ENCODE measurements at regions not wholly inside any gene's neighbourhood (a gene's known extent, or its start where the extent isn't known, plus 50 kb on each side); places are given as distances from the start of the nearest gene placed in this dataset.

- DNase-seq (ENCODE audit: low spot score), result no peak
Observed at GRCh38 chrX:103158317-103158621, 56.6 kb upstream of the BEX4 start.

DNA sequence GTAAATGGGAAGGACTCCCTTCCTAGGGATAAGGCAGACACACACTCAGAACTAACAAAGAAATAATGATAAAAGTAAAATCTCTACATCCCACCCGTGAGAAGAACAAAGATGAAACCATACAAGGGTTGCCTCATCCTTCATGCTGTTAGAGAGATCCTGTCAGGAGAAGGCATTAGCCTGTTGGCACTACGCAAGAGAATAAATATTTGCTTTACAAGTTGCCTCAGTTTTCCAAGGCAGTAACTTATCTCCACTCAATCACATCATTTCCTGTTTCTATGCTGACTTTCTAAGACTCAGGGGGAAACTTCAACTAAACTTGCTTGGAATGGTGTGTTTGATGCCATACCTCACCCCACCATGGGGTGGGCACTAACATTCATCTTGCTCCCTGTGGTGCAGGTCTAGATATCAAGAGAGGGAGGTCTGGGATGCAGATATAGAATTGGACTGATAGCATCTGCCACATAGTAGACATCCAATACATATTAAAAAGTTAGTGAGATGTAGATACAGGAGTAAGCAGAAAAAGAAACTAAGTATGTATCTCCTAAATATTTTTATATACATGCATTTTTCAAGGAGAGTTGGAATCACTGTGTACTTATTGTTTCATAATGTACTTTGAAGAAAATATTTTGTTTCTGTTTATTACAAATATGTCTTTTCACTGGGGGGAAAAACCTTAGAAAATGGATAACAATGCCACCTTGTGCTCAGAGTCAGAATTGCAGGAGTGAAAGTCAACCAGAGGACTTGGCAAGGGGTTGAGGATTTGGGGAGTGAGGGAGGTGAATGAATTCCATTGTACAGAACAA lies 57.2 kb upstream of the BEX4 start:
- DNase-seq (ENCODE audit: low spot score), result peak; percentile 43

- DNase-seq (ENCODE audit: low spot score), result no peak
Observed at GRCh38 chrX:103155201-103155600, 59.7 kb upstream of the BEX4 start.

GRCh38 chrX:103153661-103154060 lies 60.7 kb upstream of the NXF3 start:
- DNase-seq (ENCODE audit: low spot score), result no peak

DNA sequence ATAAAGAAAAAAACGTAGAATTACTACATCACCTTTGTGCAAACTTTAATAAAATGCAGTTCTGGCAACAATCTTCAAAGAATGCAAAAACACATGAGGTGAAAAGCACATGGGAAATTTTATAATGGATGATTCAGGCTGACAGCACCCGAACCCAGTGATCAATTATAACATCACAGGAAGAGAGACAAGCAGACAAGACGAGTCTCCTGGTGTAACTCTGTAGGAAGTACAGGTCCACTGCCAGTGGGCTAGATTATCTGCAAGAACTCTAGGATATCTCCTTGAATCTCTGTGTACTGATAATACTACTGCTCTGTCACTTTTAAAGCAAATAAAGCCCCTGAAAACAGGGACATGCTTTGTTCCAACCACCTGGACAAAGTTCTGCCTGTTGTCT lies 58.9 kb upstream of the NXF3 start:
- no peak for DNase-seq (ENCODE audit: low spot score)

GRCh38 chrX:103149652-103150051 lies 56.7 kb upstream of the NXF3 start:
- no peak for DNase-seq (ENCODE audit: low spot score)

GRCh38 chrX:103148075-103148474 lies 55.1 kb upstream of the NXF3 start:
- DNase-seq (ENCODE audit: low spot score), result no peak
